Nephron progenitor cell (in vitro differentiated cells): ENCODE measurements at regions not wholly inside any gene's neighbourhood (a gene's known extent, or its start where the extent isn't known, plus 50 kb on each side); places are given as distances from the start of the nearest gene placed in this dataset.

Source experiments
- DNase-seq: peaks from one replicate; pipeline ENCODE4 v3.0.0; 2021
- H3K27ac Mint-ChIP-seq: 2 replicates; pipeline ENCODE4 v1.8.0; 2021; ENCODE audit warnings: mild to moderate bottlenecking, moderate library complexity, mixed read lengths
- H3K27me3 Mint-ChIP-seq: 2 replicates; pipeline ENCODE4 v1.8.0; 2021; ENCODE audit warnings: mild to moderate bottlenecking, low read depth, mixed read lengths; ENCODE audit not compliant: poor library complexity
- H3K36me3 Mint-ChIP-seq: 2 replicates; pipeline ENCODE4 v1.8.0; 2021; ENCODE audit warnings: low read depth, mixed read lengths
- H3K4me1 Mint-ChIP-seq: 2 replicates; pipeline ENCODE4 v1.8.0; 2021; ENCODE audit warnings: mixed read lengths
- H3K4me3 Mint-ChIP-seq: 2 replicates; pipeline ENCODE4 v1.8.0; 2021; ENCODE audit warnings: mild to moderate bottlenecking, moderate library complexity, mixed read lengths
- H3K9me3 Mint-ChIP-seq: 2 replicates; pipeline ENCODE4 v1.8.0; 2021; ENCODE audit warnings: mild to moderate bottlenecking, moderate library complexity, mixed read lengths
- TF ChIP-seq, protein P1 (sequence below): fragments of 200-600 bp; sonication (generic); IDR thresholded peaks from 2 replicates; pipeline ENCODE4 v1.5.0; 2021; ENCODE audit warnings: antibody characterized with exemption

DNA sequence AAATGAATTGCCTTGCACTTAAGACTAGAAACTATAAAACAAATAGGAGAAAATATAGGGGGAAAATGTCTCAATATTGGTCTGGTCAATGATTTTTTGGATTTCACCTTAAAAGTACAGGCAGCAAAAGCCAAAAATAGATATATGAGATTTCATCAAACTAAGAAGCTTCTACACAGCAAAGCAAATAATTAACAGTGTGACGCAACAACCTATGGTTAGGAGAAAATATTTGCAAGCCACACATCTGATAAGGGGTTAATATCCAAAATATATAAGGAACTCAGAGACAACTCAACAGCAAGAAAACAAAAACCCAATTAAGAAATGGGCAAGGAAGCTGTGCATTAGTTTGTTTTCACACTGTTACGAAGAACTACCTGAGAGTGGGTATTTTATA is 89.1 kb downstream of the MAIP1 start:
- no peak overlapping the region for H3K27ac Mint-ChIP-seq
- TF ChIP-seq, protein P1, sequence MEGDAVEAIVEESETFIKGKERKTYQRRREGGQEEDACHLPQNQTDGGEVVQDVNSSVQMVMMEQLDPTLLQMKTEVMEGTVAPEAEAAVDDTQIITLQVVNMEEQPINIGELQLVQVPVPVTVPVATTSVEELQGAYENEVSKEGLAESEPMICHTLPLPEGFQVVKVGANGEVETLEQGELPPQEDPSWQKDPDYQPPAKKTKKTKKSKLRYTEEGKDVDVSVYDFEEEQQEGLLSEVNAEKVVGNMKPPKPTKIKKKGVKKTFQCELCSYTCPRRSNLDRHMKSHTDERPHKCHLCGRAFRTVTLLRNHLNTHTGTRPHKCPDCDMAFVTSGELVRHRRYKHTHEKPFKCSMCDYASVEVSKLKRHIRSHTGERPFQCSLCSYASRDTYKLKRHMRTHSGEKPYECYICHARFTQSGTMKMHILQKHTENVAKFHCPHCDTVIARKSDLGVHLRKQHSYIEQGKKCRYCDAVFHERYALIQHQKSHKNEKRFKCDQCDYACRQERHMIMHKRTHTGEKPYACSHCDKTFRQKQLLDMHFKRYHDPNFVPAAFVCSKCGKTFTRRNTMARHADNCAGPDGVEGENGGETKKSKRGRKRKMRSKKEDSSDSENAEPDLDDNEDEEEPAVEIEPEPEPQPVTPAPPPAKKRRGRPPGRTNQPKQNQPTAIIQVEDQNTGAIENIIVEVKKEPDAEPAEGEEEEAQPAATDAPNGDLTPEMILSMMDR, result no peak
- H3K9me3 Mint-ChIP-seq, result peaks cover 42% of the 10 kb centered on the region
- no peaks in the 10 kb centered on the region for H3K4me1 Mint-ChIP-seq
- H3K27me3 Mint-ChIP-seq, result peaks cover 3% of the 10 kb centered on the region
- DNase-seq, result no peak
- no peak overlapping the region for H3K4me3 Mint-ChIP-seq
- H3K36me3 Mint-ChIP-seq, result peaks cover 9% of the 10 kb centered on the region

DNA sequence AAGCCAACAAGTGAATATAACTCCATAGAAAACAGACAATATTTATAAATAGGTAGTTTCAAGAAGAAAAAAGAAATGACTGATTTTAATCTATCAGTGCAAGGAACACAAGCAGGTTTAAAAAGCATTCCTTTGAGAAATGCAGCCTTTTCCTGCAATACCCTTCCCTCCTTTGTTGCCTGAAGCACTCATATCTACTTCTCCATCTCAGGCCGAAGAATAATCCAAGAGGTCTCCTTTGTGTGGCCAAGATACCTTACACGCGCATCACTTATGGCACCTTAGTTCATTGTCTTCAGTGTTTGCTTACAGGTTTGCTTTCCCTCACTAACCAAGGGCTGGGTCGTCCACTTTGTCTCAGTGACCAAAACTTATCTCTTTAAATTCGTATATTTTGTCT is 93.0 kb downstream of the MAIP1 start:
- Mint-ChIP-seq H3K36me3 (peaks cover 9% of the 10 kb centered on the region), H3K4me1 (no peaks in the 10 kb centered on the region), H3K27ac (no peak overlapping the region), H3K9me3 (peaks cover 38% of the 10 kb centered on the region), H3K4me3 (no peak overlapping the region), H3K27me3 (peaks cover 6% of the 10 kb centered on the region)
- TF ChIP-seq, protein P1, result no peak
- no peak for DNase-seq

DNA sequence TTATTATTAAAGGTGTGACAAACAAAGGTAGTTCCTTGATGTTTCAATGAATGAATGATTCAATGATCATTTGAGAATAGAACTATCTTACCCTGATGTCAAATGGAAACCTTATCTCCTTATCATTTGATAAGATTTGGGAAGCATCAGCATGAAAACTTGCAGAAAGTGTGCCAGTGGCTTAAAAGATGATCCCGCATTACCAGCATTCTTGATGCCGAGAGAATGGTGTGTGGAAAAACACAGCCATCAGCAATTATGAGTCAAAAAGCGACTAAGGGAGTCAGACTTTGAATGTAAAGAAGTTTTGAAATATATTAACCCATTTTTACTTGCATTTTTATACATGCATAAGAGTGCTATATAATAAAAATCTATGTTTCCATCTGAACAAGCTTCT is 93.7 kb downstream of the MAIP1 start:
- peaks cover 31% of the 10 kb centered on the region for H3K9me3 Mint-ChIP-seq
- H3K27ac Mint-ChIP-seq, result no peak overlapping the region
- peaks cover 9% of the 10 kb centered on the region for H3K36me3 Mint-ChIP-seq
- TF ChIP-seq, protein P1, result no peak
- H3K27me3 Mint-ChIP-seq, result peaks cover 6% of the 10 kb centered on the region
- DNase-seq, result no peak
- no peaks in the 10 kb centered on the region for H3K4me1 Mint-ChIP-seq
- H3K4me3 Mint-ChIP-seq, result no peak overlapping the region

DNA sequence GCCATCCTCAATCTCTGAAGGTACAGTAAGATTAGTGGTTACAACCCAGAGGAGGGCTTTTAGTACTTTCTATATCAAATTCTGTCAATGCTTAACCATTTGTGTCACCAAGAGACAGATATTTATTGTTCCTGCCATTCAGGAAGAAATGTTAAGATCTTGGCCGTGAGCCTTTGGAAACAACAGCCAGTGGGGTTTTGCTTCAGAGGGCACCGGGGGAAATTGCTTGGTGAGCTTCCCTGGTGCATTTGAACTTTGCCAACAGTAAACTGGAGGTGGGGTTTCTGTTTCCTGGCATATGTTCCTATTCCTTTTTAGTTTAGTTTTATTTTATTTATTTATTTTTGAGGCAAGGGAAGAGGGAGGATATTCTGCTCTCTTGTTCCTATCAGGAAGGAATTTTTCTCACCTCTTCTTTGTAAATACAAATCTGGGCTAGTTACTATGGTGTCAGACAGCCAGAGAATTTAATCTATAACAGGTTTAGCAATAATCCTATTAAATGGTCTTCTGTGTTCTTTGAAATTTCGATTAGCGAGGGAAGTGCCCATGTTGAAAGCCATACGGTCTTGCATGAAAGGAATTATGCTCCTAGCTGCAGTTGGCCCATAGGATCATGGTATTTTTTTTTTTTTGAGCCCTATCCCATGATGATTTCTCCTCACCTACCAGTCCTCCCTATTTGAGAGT is 95.7 kb downstream of the MAIP1 start:
- no peak for DNase-seq
- no peak overlapping the region for H3K27ac Mint-ChIP-seq
- H3K4me1 Mint-ChIP-seq, result no peaks in the 10 kb centered on the region
- H3K27me3 Mint-ChIP-seq, result peaks cover 9% of the 10 kb centered on the region
- no peak overlapping the region for H3K4me3 Mint-ChIP-seq
- TF ChIP-seq, protein P1, result no peak
- H3K36me3 Mint-ChIP-seq, result no peaks in the 10 kb centered on the region
- peaks cover 16% of the 10 kb centered on the region for H3K9me3 Mint-ChIP-seq

DNA sequence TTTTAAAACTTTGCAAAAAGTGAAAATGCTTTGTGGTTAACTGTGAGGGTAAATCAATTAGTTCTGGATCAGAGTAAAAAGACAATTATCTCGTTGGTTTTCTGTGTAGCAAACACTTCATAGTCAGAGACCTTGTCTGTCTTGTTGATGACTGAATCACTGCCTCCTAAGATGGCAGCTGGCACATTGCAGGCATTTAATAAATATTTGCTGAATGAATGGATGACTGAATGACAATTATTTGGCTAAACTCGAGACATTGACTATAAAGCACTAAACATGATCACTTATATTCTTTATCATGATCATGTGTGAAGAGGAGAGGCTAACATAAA is 96.2 kb downstream of the MAIP1 start:
- H3K4me3 Mint-ChIP-seq, result no peak overlapping the region
- no peaks in the 10 kb centered on the region for H3K4me1 Mint-ChIP-seq
- DNase-seq, result no peak
- H3K9me3 Mint-ChIP-seq, result peaks cover 16% of the 10 kb centered on the region
- peaks cover 2% of the 10 kb centered on the region for H3K36me3 Mint-ChIP-seq
- H3K27me3 Mint-ChIP-seq, result peaks cover 9% of the 10 kb centered on the region
- TF ChIP-seq, protein P1, result no peak
- H3K27ac Mint-ChIP-seq, result no peak overlapping the region

DNA sequence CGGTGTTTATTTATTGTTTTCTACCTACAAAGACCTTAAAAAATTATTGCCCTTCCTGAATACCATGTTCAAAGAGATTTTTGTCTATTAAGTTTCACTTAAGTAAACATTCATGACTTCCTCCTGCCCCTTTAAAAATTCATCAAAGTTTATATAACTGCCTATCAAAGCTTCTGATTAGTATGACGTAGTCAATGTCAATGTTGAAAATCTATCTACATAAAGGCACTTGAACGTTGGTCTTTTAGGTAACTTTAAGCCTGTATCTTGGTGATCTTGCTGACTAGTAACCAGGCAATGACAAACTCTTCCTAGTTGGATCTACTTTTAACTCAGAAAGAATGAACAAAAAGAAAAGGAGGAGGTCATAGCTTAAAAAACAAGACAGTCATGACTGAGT is 97.2 kb downstream of the MAIP1 start:
- Mint-ChIP-seq H3K27me3 (peaks cover 9% of the 10 kb centered on the region), H3K4me1 (no peaks in the 10 kb centered on the region), H3K9me3 (peaks cover 20% of the 10 kb centered on the region), H3K27ac (no peak overlapping the region), H3K36me3 (peaks cover 11% of the 10 kb centered on the region), H3K4me3 (no peak overlapping the region)
- no peak for DNase-seq
- TF ChIP-seq, protein P1, result no peak
